Activated T-helper 1 cell treated with Interleukin-2 at 50 U/mL for 16 hours (primary cell): ENCODE measurements at regions not wholly inside any gene's neighbourhood (a gene's known extent, or its start where the extent isn't known, plus 50 kb on each side); places are given as distances from the start of the nearest gene placed in this dataset.

Source experiments
- DNase-seq: peaks from one replicate; pipeline ENCODE4 v3.0.0-alpha.2; 2020; ENCODE audit warnings: low read depth

- no peak for DNase-seq
Observed at GRCh38 chr11:134746609-134747008, 334.6 kb upstream of the B3GAT1 start.

GRCh38 chr11:134745456-134745855 is 333.4 kb upstream of the B3GAT1 start:
- DNase-seq = no peak

GRCh38 chr11:134743820-134744195 is 331.8 kb upstream of the B3GAT1 start:
- DNase-seq = no peak

GRCh38 chr11:134742956-134743819 is 331.1 kb upstream of the B3GAT1 start:
- DNase-seq = no peak

GRCh38 chr11:134742224-134742612 is 330.2 kb upstream of the B3GAT1 start:
- no peak for DNase-seq

GRCh38 chr11:134741453-134742223 is 329.6 kb upstream of the B3GAT1 start:
- DNase-seq = no peak

GRCh38 chr11:134740590-134741261 is 328.7 kb upstream of the B3GAT1 start:
- no peak for DNase-seq

- no peak for DNase-seq
Observed at GRCh38 chr11:134739136-134739535, 327.1 kb upstream of the B3GAT1 start.

GRCh38 chr11:134738581-134738980 is 326.5 kb upstream of the B3GAT1 start:
- DNase-seq = no peak

- DNase-seq = no peak
Observed at GRCh38 chr11:134737563-134738510, 325.8 kb upstream of the B3GAT1 start.

GRCh38 chr11:134736251-134736947 is 324.4 kb upstream of the B3GAT1 start:
- DNase-seq = no peak

GRCh38 chr11:134734894-134735293 is 322.9 kb upstream of the B3GAT1 start:
- DNase-seq = no peak

GRCh38 chr11:134734141-134734845 is 322.3 kb upstream of the B3GAT1 start:
- DNase-seq = no peak

- DNase-seq = no peak
Observed at GRCh38 chr11:134733646-134734045, 321.6 kb upstream of the B3GAT1 start.

- DNase-seq = no peak
Observed at GRCh38 chr11:134731213-134731961, 319.3 kb upstream of the B3GAT1 start.

- no peak for DNase-seq
Observed at GRCh38 chr11:134730561-134731212, 318.6 kb upstream of the B3GAT1 start.

GRCh38 chr11:134730101-134730500 is 318.1 kb upstream of the B3GAT1 start:
- no peak for DNase-seq

- DNase-seq = no peak
Observed at GRCh38 chr11:134728186-134728585, 316.1 kb upstream of the B3GAT1 start.

- no peak for DNase-seq
Observed at GRCh38 chr11:134727636-134728035, 315.6 kb upstream of the B3GAT1 start.
